NT2/D1 (cell line): ENCODE measurements at regions not wholly inside any gene's neighbourhood (a gene's known extent, or its start where the extent isn't known, plus 50 kb on each side); places are given as distances from the start of the nearest gene placed in this dataset.

Source experiments
- YY1 ChIP-seq: IDR thresholded peaks from 2 replicates; pipeline ENCODE4 v1.6.1; 2011; ENCODE audit not compliant: insufficient read length, insufficient read depth
- ZNF274 ChIP-seq: IDR thresholded peaks from 2 replicates; pipeline ENCODE4 v1.6.1; 2011; ENCODE audit warnings: mild to moderate bottlenecking, low read depth, low read length

GRCh38 chr12:67816269-67816668, 167.7 kb downstream of the DYRK2 start:
- TF ChIP-seq ZNF274 (no peak), YY1 (no peak)
